H9 (cell line): ENCODE measurements at regions not wholly inside any gene's neighbourhood (a gene's known extent, or its start where the extent isn't known, plus 50 kb on each side); places are given as distances from the start of the nearest gene placed in this dataset.

Experiments
- DNase-seq: peaks from one replicate; pipeline ENCODE4 v3.0.0-alpha.2; 2017
- H2AFZ ChIP-seq: one replicate; pipeline ENCODE4 v1.6.1; 2013; ENCODE audit warnings: mild to moderate bottlenecking, low read length, control low read depth, moderate library complexity
- H2AK5ac ChIP-seq: 2 replicates; pipeline ENCODE4 v1.6.1; 2013; ENCODE audit warnings: low read length, control low read depth, mixed read lengths; ENCODE audit not compliant: insufficient read length
- H2BK120ac ChIP-seq: one replicate; pipeline ENCODE4 v1.6.1; 2013; ENCODE audit warnings: low read depth, mild to moderate bottlenecking, low read length, control low read depth, inconsistent platforms; ENCODE audit not compliant: poor library complexity, severe bottlenecking
- H2BK12ac ChIP-seq: 2 replicates; pipeline ENCODE4 v1.6.1; 2013; ENCODE audit warnings: low read length, control low read depth, mixed read lengths, low read depth; ENCODE audit not compliant: insufficient read length
- H2BK15ac ChIP-seq: 2 replicates; pipeline ENCODE4 v1.6.1; 2013; ENCODE audit warnings: low read depth, low read length, control low read depth
- H2BK20ac ChIP-seq: one replicate; pipeline ENCODE4 v1.6.1; 2013; ENCODE audit warnings: low read depth, mild to moderate bottlenecking, low read length, control low read depth, inconsistent platforms; ENCODE audit not compliant: poor library complexity, severe bottlenecking
- H2BK5ac ChIP-seq: 2 replicates; pipeline ENCODE4 v1.6.1; 2013; ENCODE audit warnings: low read length, control low read depth, mixed read lengths; ENCODE audit not compliant: insufficient read length
- H3K14ac ChIP-seq: 2 replicates; pipeline ENCODE4 v1.6.1; 2013; ENCODE audit warnings: low read length, control low read depth; ENCODE audit not compliant: insufficient read depth
- H3K18ac ChIP-seq: 2 replicates; pipeline ENCODE4 v1.6.1; 2013; ENCODE audit warnings: low read depth, mild to moderate bottlenecking, mixed read lengths, low read length, control low read depth; ENCODE audit not compliant: insufficient read length
- H3K23ac ChIP-seq: 2 replicates; pipeline ENCODE4 v1.6.1; 2013; ENCODE audit warnings: low read length, control low read depth, mixed read lengths, low read depth; ENCODE audit not compliant: insufficient read length
- H3K23me2 ChIP-seq: 2 replicates; pipeline ENCODE4 v1.6.1; 2013; ENCODE audit warnings: low read depth, mild to moderate bottlenecking, mixed read lengths, low read length, control low read depth; ENCODE audit not compliant: insufficient read length, poor library complexity, severe bottlenecking
- H3K27ac ChIP-seq: 2 replicates; pipeline ENCODE4 v1.5.1; 2013; ENCODE audit warnings: low read length, control low read depth, mixed read lengths, low read depth; ENCODE audit not compliant: insufficient read length
- H3K27me3 ChIP-seq: 2 replicates; pipeline ENCODE4 v1.6.1; 2013; ENCODE audit warnings: low read length, control low read depth, inconsistent platforms; ENCODE audit not compliant: insufficient read depth
- H3K4ac ChIP-seq: 2 replicates; pipeline ENCODE4 v1.6.1; 2013; ENCODE audit warnings: low read depth, mild to moderate bottlenecking, control low read depth, inconsistent platforms, low read length, moderate library complexity
- H3K4me1 ChIP-seq: 2 replicates; pipeline ENCODE4 v1.6.1; 2013; ENCODE audit warnings: low read length, control low read depth, inconsistent platforms; ENCODE audit not compliant: insufficient read depth
- H3K4me2 ChIP-seq: 2 replicates; pipeline ENCODE4 v1.6.1; 2013; ENCODE audit warnings: low read length, control low read depth, mixed read lengths; ENCODE audit not compliant: insufficient read length, insufficient read depth
- H3K56ac ChIP-seq: 2 replicates; pipeline ENCODE4 v1.6.1; 2013; ENCODE audit warnings: low read depth, mild to moderate bottlenecking, mixed read lengths, low read length, control low read depth; ENCODE audit not compliant: insufficient read length
- H3K79me1 ChIP-seq: 2 replicates; pipeline ENCODE4 v1.6.1; 2013; ENCODE audit warnings: low read depth, mild to moderate bottlenecking, moderate library complexity, low read length, control low read depth, inconsistent platforms; ENCODE audit not compliant: insufficient read depth, poor library complexity, severe bottlenecking
- H3K79me2 ChIP-seq: 2 replicates; pipeline ENCODE4 v1.6.1; 2013; ENCODE audit warnings: low read length, control low read depth, inconsistent platforms; ENCODE audit not compliant: insufficient read depth
- H3K9ac ChIP-seq: 2 replicates; pipeline ENCODE4 v1.6.1; 2013; ENCODE audit warnings: low read length, control low read depth, mixed read lengths; ENCODE audit not compliant: insufficient read length; ENCODE audit errors: extremely low read depth
- H3K9me3 ChIP-seq: one replicate; pipeline ENCODE4 v1.6.1; 2013; ENCODE audit warnings: low read depth, low read length, inconsistent platforms; ENCODE audit not compliant: control insufficient read depth
- H3T11ph ChIP-seq: one replicate; pipeline ENCODE4 v1.6.1; 2013; ENCODE audit warnings: mild to moderate bottlenecking, low read length, control low read depth, inconsistent platforms
- H4K20me1 ChIP-seq: one replicate; pipeline ENCODE4 v1.6.1; 2013; ENCODE audit not compliant: control insufficient read depth, insufficient read length, insufficient read depth
- H4K5ac ChIP-seq: 2 replicates; pipeline ENCODE4 v1.6.1; 2013; ENCODE audit warnings: low read depth, mild to moderate bottlenecking, mixed read lengths, low read length, control low read depth; ENCODE audit not compliant: insufficient read length
- H4K8ac ChIP-seq: replicated peaks from 2 replicates; pipeline ENCODE4 v1.6.1; 2013; ENCODE audit warnings: low read length, control low read depth, mixed read lengths, low read depth; ENCODE audit not compliant: insufficient read length
- H4K91ac ChIP-seq: 2 replicates; pipeline ENCODE4 v1.6.1; 2013; ENCODE audit warnings: low read depth, mild to moderate bottlenecking, moderate library complexity, mixed read lengths, low read length, control low read depth; ENCODE audit not compliant: insufficient read length
- H3K27ac Mint-ChIP-seq, 3 experiments: 2 replicates in 2 of 3; 3 replicates in 1 of 3; pipeline ENCODE4 v1.8.0; 2020 to 2021; ENCODE audit warnings: mixed read lengths in 3 of 3, mild to moderate bottlenecking in 1 of 3, moderate library complexity in 1 of 3
- H3K27me3 Mint-ChIP-seq: 2 replicates; pipeline ENCODE4 v1.8.0; 2021; ENCODE audit warnings: low read depth, mild to moderate bottlenecking, moderate library complexity, mixed read lengths
- H3K36me3 Mint-ChIP-seq, 3 experiments: 2 replicates in 2 of 3; 3 replicates in 1 of 3; pipeline ENCODE4 v1.8.0; 2020 to 2021; ENCODE audit warnings: low read depth in 3 of 3, mixed read lengths in 3 of 3; ENCODE audit not compliant: insufficient read depth in 1 of 3
- H3K4me1 Mint-ChIP-seq, 2 experiments: 2 replicates each; pipeline ENCODE4 v1.8.0; 2020; ENCODE audit warnings: mixed read lengths in 2 of 2
- H3K4me3 Mint-ChIP-seq, 2 experiments: 2 replicates in 1 of 2; 3 replicates in 1 of 2; pipeline ENCODE4 v1.8.0; 2020 to 2021; ENCODE audit warnings: mild to moderate bottlenecking in 2 of 2, mixed read lengths in 2 of 2, moderate library complexity in 1 of 2
- H3K9me3 Mint-ChIP-seq, 2 experiments: 2 replicates in 1 of 2; 3 replicates in 1 of 2; pipeline ENCODE4 v1.8.0; 2020; ENCODE audit warnings: mild to moderate bottlenecking in 2 of 2, mixed read lengths in 2 of 2, moderate library complexity in 1 of 2
- WGBS: extraction: QIAGEN DNeasy Blood & Tissue Kit; methylation state at CpG from one replicate; pipeline ENCODE4 v1.1.7; 2013; ENCODE audit warnings: missing lambda C conversion rate, low lambda C conversion rate, mixed read lengths; ENCODE audit not compliant: insufficient read length; ENCODE audit errors: extremely low coverage; 5-methylcytosine and 5-hydroxymethylcytosine counted together
- TF ChIP-seq, protein P1 (sequence below): fragments of 200-600 bp; sonication (generic); conservative IDR thresholded peaks from 3 replicates; pipeline ENCODE4 v1.8.0; 2021; ENCODE audit warnings: antibody characterized with exemption, mild to moderate bottlenecking

DNA sequence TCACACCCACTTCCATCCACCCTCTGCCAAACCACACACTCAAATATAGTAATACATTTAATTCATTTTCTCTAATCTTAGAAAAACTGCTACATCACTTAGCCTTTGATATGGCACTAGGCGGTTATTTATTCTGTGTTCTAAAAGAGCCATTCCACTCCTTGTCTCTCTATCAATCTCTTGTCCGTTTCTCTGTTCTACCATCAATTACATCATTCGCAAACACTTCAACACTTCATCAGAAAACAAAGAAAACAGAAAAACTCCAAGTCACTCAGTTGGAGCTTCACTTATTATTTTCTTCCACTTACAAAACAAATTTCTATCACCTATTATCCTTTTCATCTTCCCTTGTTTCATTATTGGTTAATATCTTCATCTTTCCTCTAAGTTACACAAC, 1523.0 kb downstream of the KCNT2 start:
- Mint-ChIP-seq H3K4me3 (no peak overlapping the region), H3K27me3 (no peaks in the 10 kb centered on the region), H3K4me1 (no peaks in the 10 kb centered on the region), H3K27ac (no peak overlapping the region), H3K36me3 (no peaks in the 10 kb centered on the region), H3K9me3 (no peaks in the 10 kb centered on the region)
- Histone ChIP-seq H2BK5ac (no peak overlapping the region), H3K9ac (no peak overlapping the region), H3K4me2 (no peak overlapping the region), H3K23ac (no peak overlapping the region), H3K23me2 (no peaks in the 10 kb centered on the region), H3K4ac (no peak overlapping the region), H2AK5ac (no peak overlapping the region), H3K79me2 (no peaks in the 10 kb centered on the region), H3K79me1 (no peaks in the 10 kb centered on the region), H2BK20ac (no peak overlapping the region), H3K27me3 (no peaks in the 10 kb centered on the region), H2BK120ac (no peak overlapping the region), H3K9me3 (no peaks in the 10 kb centered on the region), H4K20me1 (no peaks in the 10 kb centered on the region), H2AFZ (no peak overlapping the region), H4K5ac (no peak overlapping the region), H4K91ac (no peak overlapping the region), H3K14ac (no peak overlapping the region), H3K27ac (no peak overlapping the region), H2BK15ac (no peak overlapping the region), H2BK12ac (no peak overlapping the region), H4K8ac (no peak overlapping the region), H3K18ac (no peak overlapping the region), H3T11ph (no peak overlapping the region), H3K4me1 (no peaks in the 10 kb centered on the region), H3K56ac (no peak overlapping the region)
- DNase-seq = no peak
- TF ChIP-seq, protein P1, sequence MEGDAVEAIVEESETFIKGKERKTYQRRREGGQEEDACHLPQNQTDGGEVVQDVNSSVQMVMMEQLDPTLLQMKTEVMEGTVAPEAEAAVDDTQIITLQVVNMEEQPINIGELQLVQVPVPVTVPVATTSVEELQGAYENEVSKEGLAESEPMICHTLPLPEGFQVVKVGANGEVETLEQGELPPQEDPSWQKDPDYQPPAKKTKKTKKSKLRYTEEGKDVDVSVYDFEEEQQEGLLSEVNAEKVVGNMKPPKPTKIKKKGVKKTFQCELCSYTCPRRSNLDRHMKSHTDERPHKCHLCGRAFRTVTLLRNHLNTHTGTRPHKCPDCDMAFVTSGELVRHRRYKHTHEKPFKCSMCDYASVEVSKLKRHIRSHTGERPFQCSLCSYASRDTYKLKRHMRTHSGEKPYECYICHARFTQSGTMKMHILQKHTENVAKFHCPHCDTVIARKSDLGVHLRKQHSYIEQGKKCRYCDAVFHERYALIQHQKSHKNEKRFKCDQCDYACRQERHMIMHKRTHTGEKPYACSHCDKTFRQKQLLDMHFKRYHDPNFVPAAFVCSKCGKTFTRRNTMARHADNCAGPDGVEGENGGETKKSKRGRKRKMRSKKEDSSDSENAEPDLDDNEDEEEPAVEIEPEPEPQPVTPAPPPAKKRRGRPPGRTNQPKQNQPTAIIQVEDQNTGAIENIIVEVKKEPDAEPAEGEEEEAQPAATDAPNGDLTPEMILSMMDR = no peak
- 100% methylated on average over 2 of the region's 3 CpGs for WGBS
